Right ventricle myocardium superior (tissue), 1 donor: ENCODE measurements at regions not wholly inside any gene's neighbourhood (a gene's known extent, or its start where the extent isn't known, plus 50 kb on each side); places are given as distances from the start of the nearest gene placed in this dataset.
"Not testable (repeated sequence)": the region's sequence is repeated elsewhere in the genome, so short reads cannot be mapped to it uniquely, and the experiment has no call there.

Experiments used
- ATAC-seq: fragments of 200-7000 bp; cut with Tn5 transposase; one replicate; pipeline ENCODE4 v1.9.1; 2020; ENCODE audit warnings: mild to moderate bottlenecking; ENCODE audit not compliant: poor library complexity
- DNase-seq: peaks from one replicate; pipeline ENCODE4 v3.0.0-alpha.2; 2020
- intact Hi-C: fragments of 100-400 bp; cut with DNase I; formaldehyde crosslinking; loops from one replicate; pipeline ENCODE4 v1.11.2; 2022
- donor health status: DM: no; HTN: yes; CAD: no; lungs with severe emphysema.

DNA sequence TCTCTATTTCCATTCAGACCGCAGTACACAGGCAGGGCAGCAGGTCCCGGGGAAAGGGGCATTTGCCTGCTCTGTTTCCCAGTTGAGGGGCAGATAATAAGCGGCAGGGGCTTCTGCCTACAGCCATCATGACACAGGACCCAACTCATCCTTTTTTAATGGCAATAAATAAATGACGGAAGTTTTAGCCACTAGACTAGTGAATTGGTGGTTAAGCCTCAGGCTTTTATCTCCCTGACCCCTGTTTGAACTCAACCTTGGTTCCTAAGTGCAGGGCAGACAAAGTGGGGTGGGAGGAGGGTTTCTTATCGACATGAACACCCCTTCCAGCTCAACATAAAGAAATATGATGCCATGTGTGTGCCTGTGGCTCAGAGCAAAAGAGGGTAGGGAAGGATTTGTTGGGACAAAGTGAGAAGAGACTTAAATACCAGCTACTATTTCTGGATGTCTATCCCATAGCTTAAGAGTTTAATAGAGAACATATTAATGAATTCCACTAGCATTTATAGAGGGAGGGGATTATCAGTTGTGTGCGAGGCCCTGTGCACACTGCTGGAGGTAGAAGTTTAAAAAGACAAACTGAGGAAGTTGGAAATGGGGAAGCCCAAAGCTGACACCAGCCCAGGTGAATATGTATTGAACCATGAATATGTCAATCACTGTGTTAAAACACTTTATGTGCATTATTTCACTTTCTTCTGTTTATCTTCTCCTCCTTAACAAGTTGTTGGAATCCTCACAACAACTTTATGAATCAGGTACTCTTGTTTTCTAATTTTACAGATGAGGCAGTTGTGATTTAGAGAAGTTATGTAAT lies 939.4 kb downstream of the MCTP2 start:
- ATAC-seq (no peak), DNase-seq (no peak)
- intact Hi-C loops, result no loop called here

GRCh38 chr15:95171564-95171963 lies 940.2 kb downstream of the MCTP2 start:
- DNase-seq, result no peak
- intact Hi-C loops, result no loop called here

DNA sequence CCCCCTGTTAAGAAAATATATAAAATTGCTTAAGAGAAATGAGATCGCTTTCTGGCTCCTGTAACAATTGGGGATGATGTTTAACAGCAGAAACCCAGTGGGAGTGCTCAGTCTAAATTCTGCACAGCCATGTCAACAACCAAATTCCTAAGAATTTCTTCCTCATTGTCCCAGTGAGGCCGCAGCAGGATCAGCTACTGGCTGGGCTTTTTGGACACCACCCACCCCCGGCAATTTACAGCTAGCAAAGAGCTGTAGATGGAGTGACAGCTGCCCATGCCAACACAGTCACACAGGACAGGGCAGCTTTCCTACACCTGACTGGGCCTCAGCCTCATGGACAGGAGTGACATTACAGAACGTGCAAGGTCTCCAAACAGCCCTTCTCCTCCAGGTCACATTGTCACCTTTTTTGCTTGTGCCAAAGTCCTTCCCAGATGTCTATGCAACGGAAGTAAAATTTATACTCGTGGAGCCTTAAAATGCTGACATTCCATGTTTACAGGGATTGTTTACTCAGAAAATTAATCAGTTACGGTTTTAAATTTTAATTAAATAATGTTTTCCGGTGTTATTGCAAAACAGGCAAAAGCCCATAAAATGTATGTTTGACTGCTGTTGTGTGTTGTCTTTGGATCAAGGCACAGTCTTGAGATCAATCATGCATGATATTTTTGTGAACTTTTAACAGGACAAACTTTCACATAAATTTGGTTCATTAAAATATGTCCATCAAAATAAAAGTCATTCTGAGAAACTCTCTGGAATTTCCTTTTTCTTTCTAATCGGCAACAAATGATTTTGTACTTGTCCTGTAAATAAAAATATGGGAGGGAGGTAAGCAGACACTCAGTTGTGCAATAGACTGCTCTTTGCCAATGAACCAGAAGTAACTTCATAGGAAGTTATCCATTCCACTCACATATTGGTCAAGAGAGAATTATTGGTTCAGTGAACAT lies 943.2 kb downstream of the MCTP2 start:
- no peak for DNase-seq
- peak; percentile 57 for ATAC-seq
- intact Hi-C loops, result no loop called here

More at GRCh38 chr15:95171564-95171963, 940.2 kb downstream of the MCTP2 start:
- ATAC-seq, result no peak

DNA sequence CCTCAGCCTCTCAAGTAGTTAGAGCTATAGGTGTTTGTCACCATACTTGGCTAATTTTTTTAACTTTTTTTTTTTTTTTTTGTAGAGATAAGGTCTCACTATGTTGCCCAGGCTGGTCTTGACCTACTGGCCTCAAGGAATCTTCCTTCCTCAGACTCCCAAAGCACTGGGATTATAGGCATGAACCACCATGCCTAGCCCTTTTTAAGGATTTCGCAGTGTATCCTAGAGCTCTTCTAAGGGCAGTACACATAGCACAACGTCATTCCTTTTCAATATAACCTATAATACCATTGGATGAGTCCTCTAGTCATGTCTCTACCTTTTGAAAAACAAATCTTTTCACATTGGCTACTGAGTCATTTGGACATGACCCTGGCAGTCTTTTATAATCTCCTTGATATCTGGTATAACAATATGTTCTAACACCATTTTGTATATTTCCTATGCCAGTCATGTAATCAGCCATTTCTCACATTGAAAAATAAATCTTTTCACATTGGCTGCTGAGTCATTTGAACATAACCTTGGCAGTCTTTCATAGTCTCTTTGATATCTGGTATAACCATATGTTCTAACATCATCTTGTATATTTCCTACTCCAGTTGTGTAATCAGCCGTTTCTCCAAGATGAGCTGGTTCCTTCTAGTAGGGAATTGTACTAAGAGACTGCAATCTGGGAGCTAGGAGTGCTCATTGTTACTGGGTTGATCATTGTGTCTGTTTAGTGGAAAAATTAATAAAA lies 944.7 kb downstream of the MCTP2 start:
- DNase-seq (no peak), ATAC-seq (no peak)
- intact Hi-C loops, result no loop called here

GRCh38 chr15:95176794-95177577 lies 945.6 kb downstream of the MCTP2 start:
- ATAC-seq (no peak), DNase-seq (no peak)
- intact Hi-C loops, result no loop called here

- no peak for DNase-seq
- intact Hi-C loops, result no loop called here
These were observed 949.2 kb downstream of the MCTP2 start for GRCh38 chr15:95180530-95180929.

GRCh38 chr15:95182091-95182490 lies 950.7 kb downstream of the MCTP2 start:
- intact Hi-C loops, result no loop called here
- ATAC-seq, result no peak
- no peak for DNase-seq

More at GRCh38 chr15:95180530-95180929, 949.2 kb downstream of the MCTP2 start:
- no peak for ATAC-seq

GRCh38 chr15:95192923-95193322 lies 961.6 kb downstream of the MCTP2 start:
- intact Hi-C loops, result no loop called here
- DNase-seq (no peak), ATAC-seq (no peak)

DNA sequence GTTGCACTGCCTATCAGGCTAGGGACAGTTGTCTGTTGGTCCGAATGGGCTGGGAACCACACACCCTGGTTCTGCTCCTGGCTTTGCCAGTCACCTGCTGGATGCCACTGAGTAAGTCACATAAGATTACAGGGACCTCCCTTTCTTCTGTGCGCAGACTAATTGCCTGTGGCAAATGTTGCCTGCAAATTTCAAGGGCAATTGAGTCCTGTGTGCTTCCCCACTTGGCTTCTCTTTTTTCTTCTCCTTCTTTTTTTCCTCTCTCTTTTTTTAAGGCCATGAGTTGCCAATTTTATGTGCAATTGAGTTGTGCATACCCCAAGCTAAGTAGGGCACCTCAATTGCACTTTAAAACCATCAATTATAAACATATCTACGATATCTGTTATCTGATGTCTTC lies 963.4 kb downstream of the MCTP2 start:
- no peak for ATAC-seq
- intact Hi-C loops, result no loop called here
- DNase-seq, result no peak

GRCh38 chr15:95196176-95196915 lies 965.0 kb downstream of the MCTP2 start:
- ATAC-seq, result no peak
- intact Hi-C loops, result no loop called here
- no peak for DNase-seq

DNA sequence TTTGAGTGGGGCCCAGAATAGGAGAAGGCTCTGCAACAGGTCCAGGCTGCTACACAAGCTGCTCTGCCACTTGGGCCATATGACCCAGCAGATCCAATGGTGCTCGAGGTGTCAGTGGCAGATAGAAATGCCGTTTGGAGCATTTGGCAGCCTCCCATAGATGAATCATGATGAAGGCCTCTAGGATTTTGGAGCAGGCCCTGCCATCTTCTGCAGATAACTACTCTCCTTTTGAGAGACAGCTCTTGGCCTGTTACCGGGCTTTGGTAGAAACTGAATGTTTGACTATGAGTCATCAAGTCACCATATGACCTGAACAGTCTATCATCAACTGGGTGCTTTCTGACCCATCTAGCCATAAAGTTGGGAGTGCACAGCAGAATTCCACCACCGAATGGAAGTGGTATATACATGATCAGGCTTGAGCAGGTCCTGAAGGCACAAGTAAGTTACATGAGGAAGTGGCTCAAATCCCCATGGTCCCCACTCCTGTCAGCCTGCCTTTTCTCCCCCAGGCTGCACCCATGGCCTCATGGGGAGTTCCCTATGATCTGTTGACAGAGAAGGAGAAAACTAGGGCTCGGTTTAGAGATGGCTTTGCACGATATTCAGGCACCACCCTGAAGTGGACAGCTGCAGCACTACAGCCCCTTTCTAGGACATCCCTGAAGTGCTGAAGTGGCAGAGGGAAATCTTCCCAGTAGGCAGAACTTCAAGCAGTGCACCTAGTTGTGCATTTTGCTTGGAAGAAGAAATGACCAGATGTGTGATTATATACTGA lies 971.4 kb downstream of the MCTP2 start:
- ATAC-seq (no peak), DNase-seq (no peak)
- intact Hi-C loops, result no loop called here

DNA sequence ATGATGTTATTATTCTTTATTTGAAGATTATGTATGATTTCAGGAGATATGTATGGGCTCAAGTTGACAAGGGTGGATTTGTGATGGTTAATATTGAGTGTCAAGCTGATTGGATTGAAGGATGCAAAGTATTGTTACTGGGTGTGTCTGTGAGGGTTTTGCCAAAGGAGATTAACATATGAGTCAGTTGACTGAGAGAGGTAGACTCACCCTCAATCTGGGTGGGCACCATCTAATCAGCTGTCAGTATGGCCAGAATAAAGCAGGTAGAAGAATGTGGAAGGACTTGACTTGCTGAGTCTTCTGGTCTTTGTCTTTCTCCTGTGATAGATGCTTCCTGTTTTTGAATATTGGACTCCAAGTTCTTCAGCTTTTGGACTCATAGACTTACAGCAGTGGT lies 973.7 kb downstream of the MCTP2 start:
- no peak for DNase-seq
- intact Hi-C loops, result no loop called here
- no peak for ATAC-seq

DNA sequence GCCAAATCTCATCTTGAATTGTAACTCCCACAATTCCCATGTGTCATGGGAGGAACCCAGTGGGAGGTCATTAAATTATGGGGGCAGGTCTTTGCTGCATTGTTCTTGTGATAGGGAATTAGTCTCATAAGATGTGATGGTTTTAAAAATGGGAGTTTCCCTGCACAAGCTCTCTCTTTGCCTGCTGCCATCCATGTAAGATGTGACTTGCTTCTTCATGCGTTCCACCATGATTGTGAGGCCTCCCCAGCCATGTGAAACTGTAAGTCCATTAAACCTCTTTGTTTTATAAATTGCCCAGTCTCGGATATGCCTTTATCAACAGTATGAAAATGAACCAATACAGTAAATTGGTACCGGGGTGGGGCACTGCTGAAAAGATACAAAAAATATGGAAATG lies 974.5 kb downstream of the MCTP2 start:
- DNase-seq, intact Hi-C loops: not testable (repeated sequence)

GRCh38 chr15:95208071-95208470 lies 976.7 kb downstream of the MCTP2 start:
- intact Hi-C loops, result no loop called here
- DNase-seq (no peak), ATAC-seq (no peak)

More for the DNA sequence above, 974.5 kb downstream of the MCTP2 start:
- not testable (repeated sequence) for ATAC-seq

GRCh38 chr15:95208988-95209387 lies 977.6 kb downstream of the MCTP2 start:
- no peak for DNase-seq
- intact Hi-C loops, result no loop called here
- ATAC-seq, result no peak

GRCh38 chr15:95210436-95210981 lies 979.1 kb downstream of the MCTP2 start:
- intact Hi-C loops, result no loop called here
- ATAC-seq (no peak), DNase-seq (no peak)

DNA sequence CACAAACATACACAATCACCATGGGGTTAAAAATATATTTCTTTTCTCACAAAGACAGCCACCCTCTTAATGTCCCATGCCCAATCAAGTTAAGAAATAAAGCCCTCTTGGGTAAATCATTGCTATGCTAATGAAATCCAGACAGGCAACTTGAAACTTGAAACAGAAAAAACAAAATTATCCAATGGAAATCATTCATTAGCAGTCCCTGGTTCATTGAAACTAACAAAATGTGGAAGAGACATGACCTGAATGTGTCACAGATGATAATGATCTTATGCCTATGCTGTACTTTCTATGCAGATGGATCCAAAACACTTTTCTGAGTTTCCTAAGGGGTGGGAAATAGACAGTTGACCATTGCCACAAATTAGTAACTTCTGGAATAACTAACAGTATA lies 983.7 kb downstream of the MCTP2 start:
- ATAC-seq (no peak), DNase-seq (no peak)
- intact Hi-C loops, result no loop called here
